K562 (cell line): ENCODE measurements at regions not wholly inside any gene's neighbourhood (a gene's known extent, or its start where the extent isn't known, plus 50 kb on each side); places are given as distances from the start of the nearest gene placed in this dataset.

Source experiments
- ARID2 ChIP-seq: fragments of 450-650 bp; IDR thresholded peaks from 2 replicates; pipeline ENCODE4 v1.6.1; 2017; ENCODE audit warnings: antibody characterized with exemption, mild to moderate bottlenecking
- KLF6 ChIP-seq: fragments of 250-450 bp; sonication (Bioruptor Pico); IDR thresholded peaks from 2 replicates; pipeline ENCODE4 v1.4.0; 2020; ENCODE audit warnings: mild to moderate bottlenecking, moderate library complexity, borderline replicate concordance
- MECOM ChIP-seq: fragments of 250-450 bp; sonication (Bioruptor Pico); IDR thresholded peaks from 2 replicates; pipeline ENCODE4 v1.8.0; 2022; ENCODE audit warnings: inconsistent platforms
- REST ChIP-seq, 2 experiments: fragments of 450-650 bp; formaldehyde crosslinking in 1 of 2; IDR thresholded peaks; 2 replicates each; pipeline versions ENCODE4 v1.4.0 to v1.6.1; 2014 to 2020; ENCODE audit warnings: mild to moderate bottlenecking in 2 of 2, borderline replicate concordance in 1 of 2, low read depth in 1 of 2
- TOE1 ChIP-seq, 2 experiments: fragments of 450-650 bp in 1 of 2; sonication (generic) in 1 of 2; formaldehyde crosslinking in 1 of 2; IDR thresholded peaks; 2 replicates each; pipeline versions ENCODE4 v1.7.1 to v1.8.0; 2016 to 2022; ENCODE audit warnings: borderline replicate concordance in 2 of 2, mild to moderate bottlenecking in 2 of 2, antibody characterized with exemption in 1 of 2, inconsistent platforms in 1 of 2, low read depth in 1 of 2, missing genetic modification reagents in 1 of 2, moderate library complexity in 1 of 2
- ZFP30 ChIP-seq: fragments of 250-450 bp; sonication (Bioruptor Pico); IDR thresholded peaks from 2 replicates; pipeline ENCODE4 v1.8.0; 2022; ENCODE audit warnings: moderate library complexity, mild to moderate bottlenecking, inconsistent platforms, borderline replicate concordance

- TF ChIP-seq KLF6 (CRISPR knock-in tag) (no peak), MECOM (CRISPR knock-in tag) (no peak), REST (IDR thresholded peaks at IDR 0.05; ENCODE audit: borderline replicate concordance) (no peak), REST (CRISPR knock-in tag; IDR thresholded peaks at IDR 0.05; ENCODE audit: low read depth) (no peak), TOE1 (IDR thresholded peaks at IDR 0.05; ENCODE audit: borderline replicate concordance) (no peak), TOE1 (CRISPR knock-in tag; IDR thresholded peaks at IDR 0.05; ENCODE audit: borderline replicate concordance, low read depth) (no peak), ZFP30 (CRISPR knock-in tag) (no peak), ARID2 (no peak)
Observed at GRCh38 chr3:124089214-124089613, 97.3 kb upstream of the ROPN1 start.
